GM12875 (cell line): ENCODE measurements at regions not wholly inside any gene's neighbourhood (a gene's known extent, or its start where the extent isn't known, plus 50 kb on each side); places are given as distances from the start of the nearest gene placed in this dataset.
"Not testable (repeated sequence)": the region's sequence is repeated elsewhere in the genome, so short reads cannot be mapped to it uniquely, and the experiment has no call there.

ENCODE experiments used
- H3K4me3 ChIP-seq: one replicate; pipeline ENCODE4 v1.5.1; 2011; ENCODE audit warnings: low read depth, low read length, control low read depth
- CTCF ChIP-seq: IDR thresholded peaks from 2 replicates; pipeline ENCODE4 v1.5.1; 2011; ENCODE audit warnings: low read depth, mild to moderate bottlenecking, control low read depth, inconsistent platforms, low read length, moderate library complexity, borderline replicate concordance; ENCODE audit not compliant: insufficient read depth

DNA sequence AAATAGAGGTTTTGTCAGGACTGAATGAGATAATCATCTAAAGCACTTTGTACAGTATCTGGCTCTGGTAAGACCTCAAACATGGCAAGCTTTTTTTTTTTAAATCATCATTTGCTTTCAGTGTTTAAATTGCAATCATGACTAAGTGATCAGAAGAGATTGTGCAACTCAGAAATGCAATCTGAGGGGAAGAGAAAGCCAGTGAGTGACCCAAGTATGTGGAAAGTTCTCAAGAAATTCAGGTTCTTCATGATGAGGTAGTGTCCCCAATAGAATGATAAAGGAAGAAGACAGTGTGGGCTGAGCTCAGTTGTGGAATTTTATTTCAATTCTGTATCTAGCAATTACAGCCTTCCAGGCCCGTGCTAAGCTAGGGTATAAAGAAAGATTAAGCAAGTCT lies 132.2 kb upstream of the TBC1D5 start:
- H3K4me3 ChIP-seq = no peak overlapping the region
- TF ChIP-seq CTCF = no peak

GRCh38 chr3:17872457-17872856 lies 130.0 kb upstream of the TBC1D5 start:
- no peak overlapping the region for H3K4me3 ChIP-seq
- no peak for TF ChIP-seq CTCF

DNA sequence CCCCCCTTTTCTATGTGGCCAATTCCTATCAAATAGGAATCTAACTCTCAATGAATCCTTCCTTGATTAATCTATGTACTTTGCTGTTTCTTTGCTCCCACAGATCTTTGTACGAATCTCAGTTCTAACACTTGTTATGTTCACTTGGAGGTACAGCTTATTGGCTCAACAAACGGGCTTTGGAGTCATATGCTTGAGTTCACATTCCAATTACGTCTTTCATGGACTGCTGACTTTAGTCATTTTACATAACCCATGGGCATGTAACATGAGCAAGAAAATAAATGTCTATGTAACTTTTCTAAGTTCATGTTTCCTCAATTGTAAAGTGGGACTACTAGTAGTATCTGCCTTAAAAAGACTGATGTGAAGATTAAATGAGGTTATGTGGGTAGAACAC lies 123.2 kb upstream of the TBC1D5 start:
- H3K4me3 ChIP-seq = no peak overlapping the region
- no peak for TF ChIP-seq CTCF

- H3K4me3 ChIP-seq = no peak overlapping the region
- TF ChIP-seq CTCF = no peak
Measured at GRCh38 chr3:17861476-17861875, 119.0 kb upstream of the TBC1D5 start.

- not testable (repeated sequence) for H3K4me3 ChIP-seq
Measured at GRCh38 chr3:17860840-17861471, 118.5 kb upstream of the TBC1D5 start.

DNA sequence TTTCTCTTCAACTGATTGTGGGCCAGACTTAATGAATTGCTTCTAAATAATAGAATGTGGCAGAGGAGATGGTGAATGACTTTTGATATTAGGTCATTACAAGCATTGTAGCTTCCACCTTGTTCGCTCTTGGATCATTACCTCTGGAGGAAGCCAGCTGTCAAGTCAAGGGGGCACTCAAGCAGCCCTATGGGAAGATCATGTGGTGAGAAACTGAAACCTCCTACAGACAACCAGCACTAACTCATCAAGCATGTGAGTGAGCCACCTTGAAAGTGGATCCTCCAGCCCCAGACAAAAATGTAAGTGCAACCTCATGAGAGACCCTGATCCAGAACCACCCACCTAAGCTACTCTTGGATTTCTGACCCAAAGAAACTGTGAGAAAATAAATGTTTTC lies 109.8 kb upstream of the TBC1D5 start:
- TF ChIP-seq CTCF = no peak
- H3K4me3 ChIP-seq = no peak overlapping the region

- H3K4me3 ChIP-seq = no peak overlapping the region
- no peak for TF ChIP-seq CTCF
Measured at GRCh38 chr3:17850448-17850847, 108.0 kb upstream of the TBC1D5 start.

DNA sequence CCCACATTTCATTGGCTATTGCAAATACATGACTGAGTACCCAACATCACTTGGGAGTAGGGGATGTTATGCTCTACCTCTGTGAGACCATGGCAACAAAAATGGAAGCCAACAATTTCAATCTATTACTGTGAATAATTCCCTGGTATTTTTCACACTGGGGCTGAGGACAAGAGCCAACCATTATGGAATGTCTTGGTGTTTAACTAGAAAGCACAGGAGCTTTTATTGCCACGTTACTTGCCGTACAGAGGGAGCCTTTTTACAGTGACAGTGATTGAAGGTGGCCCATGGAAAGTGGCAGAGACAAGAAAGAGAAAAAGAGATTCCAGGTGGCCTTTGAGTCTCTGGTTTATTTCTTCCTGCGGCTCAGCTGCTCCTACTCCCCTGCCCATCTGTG lies 105.7 kb upstream of the TBC1D5 start:
- H3K4me3 ChIP-seq = no peak overlapping the region
- TF ChIP-seq CTCF = no peak
